ENCODE measurements at regions not wholly inside any gene's neighbourhood (a gene's known extent, or its start where the extent isn't known, plus 50 kb on each side); places are given as distances from the start of the nearest gene placed in this dataset.

GRCh38 chr2:524442-524841 lies 152.8 kb downstream of the TMEM18 start:
- TF ChIP-seq, protein P1, sequence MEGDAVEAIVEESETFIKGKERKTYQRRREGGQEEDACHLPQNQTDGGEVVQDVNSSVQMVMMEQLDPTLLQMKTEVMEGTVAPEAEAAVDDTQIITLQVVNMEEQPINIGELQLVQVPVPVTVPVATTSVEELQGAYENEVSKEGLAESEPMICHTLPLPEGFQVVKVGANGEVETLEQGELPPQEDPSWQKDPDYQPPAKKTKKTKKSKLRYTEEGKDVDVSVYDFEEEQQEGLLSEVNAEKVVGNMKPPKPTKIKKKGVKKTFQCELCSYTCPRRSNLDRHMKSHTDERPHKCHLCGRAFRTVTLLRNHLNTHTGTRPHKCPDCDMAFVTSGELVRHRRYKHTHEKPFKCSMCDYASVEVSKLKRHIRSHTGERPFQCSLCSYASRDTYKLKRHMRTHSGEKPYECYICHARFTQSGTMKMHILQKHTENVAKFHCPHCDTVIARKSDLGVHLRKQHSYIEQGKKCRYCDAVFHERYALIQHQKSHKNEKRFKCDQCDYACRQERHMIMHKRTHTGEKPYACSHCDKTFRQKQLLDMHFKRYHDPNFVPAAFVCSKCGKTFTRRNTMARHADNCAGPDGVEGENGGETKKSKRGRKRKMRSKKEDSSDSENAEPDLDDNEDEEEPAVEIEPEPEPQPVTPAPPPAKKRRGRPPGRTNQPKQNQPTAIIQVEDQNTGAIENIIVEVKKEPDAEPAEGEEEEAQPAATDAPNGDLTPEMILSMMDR (conservative IDR thresholded peaks at IDR 0.05 in 1 of 2, IDR thresholded peaks at IDR 0.05 in 1 of 2; ENCODE audit: low read depth in 1 of 2, low read length in 2 of 2), result no peak
- TF ChIP-seq EZH2 (IDR thresholded peaks at IDR 0.05; ENCODE audit: low read length, missing control alignments), result no peak
